ENCODE measurements at regions not wholly inside any gene's neighbourhood (a gene's known extent, or its start where the extent isn't known, plus 50 kb on each side); places are given as distances from the start of the nearest gene placed in this dataset.

DNA sequence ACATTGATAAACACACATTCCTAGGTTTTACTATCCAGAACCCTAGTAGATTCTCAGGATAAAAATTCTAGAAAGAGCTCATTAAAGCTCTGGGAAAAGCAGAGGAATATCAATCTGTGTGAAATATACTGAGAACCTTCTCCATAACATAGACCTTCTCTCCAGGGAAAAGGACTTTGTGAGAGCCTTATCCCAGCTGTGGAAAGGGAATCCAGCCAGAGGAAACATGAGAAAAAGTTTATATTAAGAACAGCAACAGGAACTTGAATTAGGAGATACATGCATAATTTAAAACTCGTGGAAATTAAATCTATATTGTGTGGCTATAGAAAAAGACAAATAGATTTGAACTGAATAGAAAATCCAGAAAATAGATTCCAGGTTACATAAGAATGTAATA is 1639.9 kb downstream of the EFNB2 start:
- Histone ChIP-seq H2AFZ (ENCODE audit: low read length) (no peak overlapping the region), H3K36me3 (ENCODE audit: insufficient read depth, low read length) (no peaks in the 10 kb centered on the region), H3K27ac (ENCODE audit: low read depth, low read length, poor library complexity, severe bottlenecking) (no peak overlapping the region), H3K9me3 (ENCODE audit: low read length) (no peaks in the 10 kb centered on the region), H3K4me1 (ENCODE audit: insufficient read depth, low read length, poor library complexity, severe bottlenecking) (no peaks in the 10 kb centered on the region), H3K4me3 (ENCODE audit: low read depth, low read length, poor library complexity, severe bottlenecking) (no peak overlapping the region), H3K9me2 (ENCODE audit: insufficient read depth, low read length) (no peaks in the 10 kb centered on the region), H3K79me2 (ENCODE audit: insufficient read depth, low read depth, low read length) (no peaks in the 10 kb centered on the region), H4K20me1 (ENCODE audit: insufficient read depth, low read length) (no peaks in the 10 kb centered on the region), H3K4me2 (ENCODE audit: low read length) (no peak overlapping the region)
- BruUV-seq (replicated peaks) = no TSS peak
- no peak for DNase-seq (ENCODE audit: low spot score)
- CTCF ChIA-PET (ENCODE audit: unreplicated experiment) = no interaction called here
- intact Hi-C loops (cut with micrococcal nuclease; ENCODE audit: unreplicated experiment) = no loop called here
- TF ChIP-seq, protein P1, sequence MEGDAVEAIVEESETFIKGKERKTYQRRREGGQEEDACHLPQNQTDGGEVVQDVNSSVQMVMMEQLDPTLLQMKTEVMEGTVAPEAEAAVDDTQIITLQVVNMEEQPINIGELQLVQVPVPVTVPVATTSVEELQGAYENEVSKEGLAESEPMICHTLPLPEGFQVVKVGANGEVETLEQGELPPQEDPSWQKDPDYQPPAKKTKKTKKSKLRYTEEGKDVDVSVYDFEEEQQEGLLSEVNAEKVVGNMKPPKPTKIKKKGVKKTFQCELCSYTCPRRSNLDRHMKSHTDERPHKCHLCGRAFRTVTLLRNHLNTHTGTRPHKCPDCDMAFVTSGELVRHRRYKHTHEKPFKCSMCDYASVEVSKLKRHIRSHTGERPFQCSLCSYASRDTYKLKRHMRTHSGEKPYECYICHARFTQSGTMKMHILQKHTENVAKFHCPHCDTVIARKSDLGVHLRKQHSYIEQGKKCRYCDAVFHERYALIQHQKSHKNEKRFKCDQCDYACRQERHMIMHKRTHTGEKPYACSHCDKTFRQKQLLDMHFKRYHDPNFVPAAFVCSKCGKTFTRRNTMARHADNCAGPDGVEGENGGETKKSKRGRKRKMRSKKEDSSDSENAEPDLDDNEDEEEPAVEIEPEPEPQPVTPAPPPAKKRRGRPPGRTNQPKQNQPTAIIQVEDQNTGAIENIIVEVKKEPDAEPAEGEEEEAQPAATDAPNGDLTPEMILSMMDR (conservative IDR thresholded peaks at IDR 0.05; ENCODE audit: low read length) = no peak
- TF ChIP-seq EZH2phosphoT487 (IDR thresholded peaks at IDR 0.05; ENCODE audit: borderline replicate concordance, low read depth, low read length) = no peak
- POLR2A ChIA-PET = no interaction called here

DNA sequence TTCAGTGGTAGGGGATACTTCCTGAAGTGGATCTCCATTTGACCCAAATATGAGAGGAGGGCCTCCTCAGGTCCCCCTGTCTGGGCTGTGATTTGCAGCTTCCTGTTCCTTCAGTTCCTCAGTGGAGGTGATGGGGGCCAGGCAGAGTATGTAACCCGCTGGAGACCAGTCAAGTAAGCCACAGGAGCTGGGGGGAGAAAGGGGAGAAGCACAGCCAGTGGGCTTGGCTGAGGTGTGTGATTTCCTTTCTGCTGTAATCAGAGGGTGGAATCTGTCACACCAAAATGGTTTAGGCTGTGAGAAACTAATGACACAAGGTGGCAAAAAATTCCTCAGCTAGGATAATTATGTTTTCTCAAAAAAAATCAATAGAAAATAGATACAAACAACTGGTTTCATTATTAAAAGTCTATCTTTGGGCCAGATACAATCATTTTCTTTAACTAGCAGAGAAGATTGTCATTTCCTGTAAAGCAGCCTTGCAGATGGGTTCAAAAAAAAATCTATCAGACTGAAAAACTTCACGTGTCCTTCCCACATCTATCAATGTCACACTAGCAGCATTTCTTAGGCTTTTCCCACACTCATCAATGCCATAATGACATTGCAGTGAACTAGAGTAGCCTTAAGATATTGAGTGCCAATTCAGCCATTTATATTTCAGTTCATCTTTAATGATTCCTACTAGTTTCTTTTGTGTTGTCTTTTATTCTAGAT is 1660.3 kb downstream of the EFNB2 start:
- no peak for DNase-seq (ENCODE audit: low spot score)
- Histone ChIP-seq H3K4me1 (ENCODE audit: insufficient read depth, low read length, poor library complexity, severe bottlenecking) (no peaks in the 10 kb centered on the region), H3K9me3 (ENCODE audit: low read length) (no peaks in the 10 kb centered on the region), H3K4me2 (ENCODE audit: low read length) (no peak overlapping the region), H2AFZ (ENCODE audit: low read length) (no peak overlapping the region), H3K27ac (ENCODE audit: low read depth, low read length, poor library complexity, severe bottlenecking) (no peak overlapping the region), H3K9me2 (ENCODE audit: insufficient read depth, low read length) (no peaks in the 10 kb centered on the region), H3K4me3 (ENCODE audit: low read depth, low read length, poor library complexity, severe bottlenecking) (no peak overlapping the region), H4K20me1 (ENCODE audit: insufficient read depth, low read length) (no peaks in the 10 kb centered on the region), H3K79me2 (ENCODE audit: insufficient read depth, low read depth, low read length) (no peaks in the 10 kb centered on the region), H3K36me3 (ENCODE audit: insufficient read depth, low read length) (no peaks in the 10 kb centered on the region)
- BruUV-seq (replicated peaks) = no TSS peak
- intact Hi-C loops (cut with micrococcal nuclease; ENCODE audit: unreplicated experiment) = no loop called here
- TF ChIP-seq, protein P1 (conservative IDR thresholded peaks at IDR 0.05; ENCODE audit: low read length) = no peak
- no peak for TF ChIP-seq EZH2phosphoT487 (IDR thresholded peaks at IDR 0.05; ENCODE audit: borderline replicate concordance, low read depth, low read length)
- ChIA-PET POLR2A (no interaction called here), CTCF (ENCODE audit: unreplicated experiment) (no interaction called here)

GRCh38 chr13:104872153-104872552 is 1663.3 kb downstream of the EFNB2 start:
- H3K9me2 ChIP-seq (ENCODE audit: insufficient read depth, low read length) = no peaks in the 10 kb centered on the region
- intact Hi-C loops (cut with micrococcal nuclease; ENCODE audit: unreplicated experiment) = no loop called here
- BruUV-seq (replicated peaks) = no TSS peak
- no peak overlapping the region for H3K4me3 ChIP-seq (ENCODE audit: low read depth, low read length, poor library complexity, severe bottlenecking)
- no peaks in the 10 kb centered on the region for H3K79me2 ChIP-seq (ENCODE audit: insufficient read depth, low read depth, low read length)
- ChIA-PET POLR2A (no interaction called here), CTCF (ENCODE audit: unreplicated experiment) (no interaction called here)
- DNase-seq (ENCODE audit: low spot score) = no peak
- TF ChIP-seq, protein P1 (conservative IDR thresholded peaks at IDR 0.05; ENCODE audit: low read length) = no peak
- TF ChIP-seq EZH2phosphoT487 (IDR thresholded peaks at IDR 0.05; ENCODE audit: borderline replicate concordance, low read depth, low read length) = no peak
- H3K27ac ChIP-seq (ENCODE audit: low read depth, low read length, poor library complexity, severe bottlenecking) = no peak overlapping the region
- H3K9me3 ChIP-seq (ENCODE audit: low read length) = no peaks in the 10 kb centered on the region
- no peaks in the 10 kb centered on the region for H3K4me1 ChIP-seq (ENCODE audit: insufficient read depth, low read length, poor library complexity, severe bottlenecking)
- no peak overlapping the region for H3K4me2 ChIP-seq (ENCODE audit: low read length)
- H3K36me3 ChIP-seq (ENCODE audit: insufficient read depth, low read length) = no peaks in the 10 kb centered on the region
- H4K20me1 ChIP-seq (ENCODE audit: insufficient read depth, low read length) = no peaks in the 10 kb centered on the region
- no peak overlapping the region for H2AFZ ChIP-seq (ENCODE audit: low read length)

All from OCI-LY7 (cell line).